ENCODE measurements at regions not wholly inside any gene's neighbourhood (a gene's known extent, or its start where the extent isn't known, plus 50 kb on each side); places are given as distances from the start of the nearest gene placed in this dataset.

GRCh38 chr13:80598189-80598588 lies 257.3 kb upstream of the SPRY2 start:
- no peak overlapping the region for H3K27ac ChIP-seq (ENCODE audit: low read depth, low read length)
- no peak for TF ChIP-seq CTCF (IDR thresholded peaks at IDR 0.05; ENCODE audit: extremely low read depth, low read depth, low read length)
- no peaks in the 10 kb centered on the region for H4K20me1 ChIP-seq (ENCODE audit: insufficient read depth, low read length)
- no peak overlapping the region for H3K4me2 ChIP-seq (ENCODE audit: insufficient read depth, low read length)
- DNase-seq (ENCODE audit: insufficient read length, low spot score, missing footprints): no peak
- H3K79me2 ChIP-seq (ENCODE audit: insufficient read depth, low read length): no peaks in the 10 kb centered on the region
- no peak overlapping the region for H2AFZ ChIP-seq (ENCODE audit: low read length)
- no peaks in the 10 kb centered on the region for H3K9me3 ChIP-seq (ENCODE audit: low read depth, low read length)
- no peak overlapping the region for H3K4me3 ChIP-seq (ENCODE audit: insufficient read depth, low read length)
- no peaks in the 10 kb centered on the region for H3K27me3 ChIP-seq (ENCODE audit: insufficient read depth, low read length)
- no peaks in the 10 kb centered on the region for H3K4me1 ChIP-seq (ENCODE audit: insufficient read depth, low read length)
- no peaks in the 10 kb centered on the region for H3K36me3 ChIP-seq (ENCODE audit: insufficient read depth, low read length)

GRCh38 chr13:80591976-80592740 lies 251.2 kb upstream of the SPRY2 start:
- no peak for TF ChIP-seq CTCF (IDR thresholded peaks at IDR 0.05; ENCODE audit: extremely low read depth, low read depth, low read length)
- Histone ChIP-seq H3K4me2 (ENCODE audit: insufficient read depth, low read length) (no peak overlapping the region), H2AFZ (ENCODE audit: low read length) (no peak overlapping the region), H3K27me3 (ENCODE audit: insufficient read depth, low read length) (no peaks in the 10 kb centered on the region), H3K27ac (ENCODE audit: low read depth, low read length) (no peak overlapping the region), H4K20me1 (ENCODE audit: insufficient read depth, low read length) (no peaks in the 10 kb centered on the region), H3K4me1 (ENCODE audit: insufficient read depth, low read length) (no peaks in the 10 kb centered on the region), H3K9me3 (ENCODE audit: low read depth, low read length) (no peaks in the 10 kb centered on the region), H3K4me3 (ENCODE audit: insufficient read depth, low read length) (no peak overlapping the region), H3K36me3 (ENCODE audit: insufficient read depth, low read length) (no peaks in the 10 kb centered on the region), H3K79me2 (ENCODE audit: insufficient read depth, low read length) (no peaks in the 10 kb centered on the region)
- no peak for DNase-seq (ENCODE audit: insufficient read length, low spot score, missing footprints)

- Histone ChIP-seq H3K36me3 (ENCODE audit: insufficient read depth, low read length) (no peaks in the 10 kb centered on the region), H3K4me1 (ENCODE audit: insufficient read depth, low read length) (no peaks in the 10 kb centered on the region), H3K4me2 (ENCODE audit: insufficient read depth, low read length) (no peak overlapping the region), H3K27me3 (ENCODE audit: insufficient read depth, low read length) (no peaks in the 10 kb centered on the region), H4K20me1 (ENCODE audit: insufficient read depth, low read length) (no peaks in the 10 kb centered on the region), H3K9me3 (ENCODE audit: low read depth, low read length) (no peaks in the 10 kb centered on the region), H2AFZ (ENCODE audit: low read length) (no peak overlapping the region), H3K4me3 (ENCODE audit: insufficient read depth, low read length) (no peak overlapping the region), H3K79me2 (ENCODE audit: insufficient read depth, low read length) (no peaks in the 10 kb centered on the region), H3K27ac (ENCODE audit: low read depth, low read length) (no peak overlapping the region)
- TF ChIP-seq CTCF (IDR thresholded peaks at IDR 0.05; ENCODE audit: extremely low read depth, low read depth, low read length): no peak
- no peak for DNase-seq (ENCODE audit: insufficient read length, low spot score, missing footprints)
Observed at GRCh38 chr13:80590551-80590950, 249.6 kb upstream of the SPRY2 start.

- Histone ChIP-seq H3K4me3 (ENCODE audit: insufficient read depth, low read length) (no peak overlapping the region), H4K20me1 (ENCODE audit: insufficient read depth, low read length) (no peaks in the 10 kb centered on the region), H3K9me3 (ENCODE audit: low read depth, low read length) (no peaks in the 10 kb centered on the region), H3K4me1 (ENCODE audit: insufficient read depth, low read length) (no peaks in the 10 kb centered on the region), H3K27me3 (ENCODE audit: insufficient read depth, low read length) (no peaks in the 10 kb centered on the region), H3K79me2 (ENCODE audit: insufficient read depth, low read length) (no peaks in the 10 kb centered on the region), H2AFZ (ENCODE audit: low read length) (no peak overlapping the region), H3K27ac (ENCODE audit: low read depth, low read length) (no peak overlapping the region), H3K36me3 (ENCODE audit: insufficient read depth, low read length) (no peaks in the 10 kb centered on the region), H3K4me2 (ENCODE audit: insufficient read depth, low read length) (no peak overlapping the region)
- DNase-seq (ENCODE audit: insufficient read length, low spot score, missing footprints): no peak
- no peak for TF ChIP-seq CTCF (IDR thresholded peaks at IDR 0.05; ENCODE audit: extremely low read depth, low read depth, low read length)
Observed at GRCh38 chr13:80586356-80586755, 245.4 kb upstream of the SPRY2 start.

Measured in osteoblast (primary cell).